Body of pancreas (tissue), 4 donors: ENCODE measurements at regions not wholly inside any gene's neighbourhood (a gene's known extent, or its start where the extent isn't known, plus 50 kb on each side); places are given as distances from the start of the nearest gene placed in this dataset.

Experiments used
- ATAC-seq: fragments of 150-250 bp; one replicate; pipeline ENCODE4 v1.9.1; 2016
- DNase-seq, 4 donors: peaks; one replicate each; pipeline ENCODE4 v3.0.0-alpha.2; 2019
- H3K27ac ChIP-seq, 4 donors: fragments of 200-600 bp; sonication (generic); 1 replicate in 3 of 4; 2 replicates in 1 of 4; pipeline versions ENCODE4 v1.5.1 to v1.6.1; 2016 to 2019; ENCODE audit warnings: mild to moderate bottlenecking in 1 of 4, mixed read lengths in 1 of 4, moderate library complexity in 1 of 4
- H3K27me3 ChIP-seq, 2 donors: fragments of 200-600 bp; sonication (generic); one replicate each; pipeline ENCODE4 v1.6.0; 2016; ENCODE audit warnings: mild to moderate bottlenecking in 1 of 2
- H3K36me3 ChIP-seq, 2 donors: fragments of 200-600 bp; sonication (generic); replicated peaks in 1 of 2; 2 replicates each; pipeline ENCODE4 v1.5.1; 2016; ENCODE audit warnings: low read depth in 2 of 2; ENCODE audit not compliant: insufficient read depth in 1 of 2
- H3K4me1 ChIP-seq: fragments of 200-600 bp; sonication (generic); one replicate; pipeline ENCODE4 v1.6.0; 2016
- H3K4me3 ChIP-seq, 2 donors: fragments of 200-600 bp; sonication (generic); 1 replicate in 1 of 2; 2 replicates in 1 of 2; pipeline ENCODE4 v1.5.1; 2016 to 2019
- H3K9me3 ChIP-seq, 3 donors: fragments of 200-600 bp; sonication (generic); 1 replicate in 2 of 3; 2 replicates in 1 of 3; pipeline ENCODE4 v1.5.1; 2016
- CTCF ChIP-seq, 7 experiments: fragments of 450-650 bp in 4 of 7; fragments of 200-600 bp in 3 of 7; sonication (generic) in 3 of 7; IDR thresholded peaks; one replicate each; pipeline ENCODE4 v1.5.1; 2016 to 2019; ENCODE audit warnings: antibody characterized with exemption in 7 of 7
- POLR2A ChIP-seq, 3 donors: fragments of 450-650 bp; IDR thresholded peaks; one replicate each; pipeline ENCODE4 v1.6.1; 2016; ENCODE audit warnings: antibody characterized with exemption in 3 of 3, mild to moderate bottlenecking in 2 of 3
- WGBS, 2 donors: methylation state at CpG; one replicate each; pipeline ENCODE4 v1.1.5; 2017; 5-methylcytosine and 5-hydroxymethylcytosine counted together
- intact Hi-C: fragments of 100-400 bp; cut with DNase I; formaldehyde crosslinking; loops from one replicate; pipeline ENCODE4 v1.15.1; 2023

GRCh38 chrX:122579526-122579925, 604.6 kb upstream of the GRIA3 start:
- no peaks in the 10 kb centered on the region for H3K9me3 ChIP-seq
- no peak for DNase-seq
- no peaks in the 10 kb centered on the region for H3K27me3 ChIP-seq
- ATAC-seq = no peak
- H3K4me1 ChIP-seq = no peaks in the 10 kb centered on the region
- H3K27ac ChIP-seq = no peak overlapping the region
- intact Hi-C loops = no loop called here
- H3K36me3 ChIP-seq = no peaks in the 10 kb centered on the region
- TF ChIP-seq CTCF (IDR thresholded peaks at IDR 0.05) (no peak), POLR2A (IDR thresholded peaks at IDR 0.05) (no peak)
- H3K4me3 ChIP-seq = no peak overlapping the region
- 76 to 81% methylated on average over 2 of the region's 2 CpGs for WGBS, 2 donors

GRCh38 chrX:122582280-122582974, 601.7 kb upstream of the GRIA3 start:
- no peak for ATAC-seq
- Histone ChIP-seq H3K36me3 (no peaks in the 10 kb centered on the region), H3K9me3 (no peaks in the 10 kb centered on the region), H3K27ac (no peak overlapping the region), H3K27me3 (no peaks in the 10 kb centered on the region), H3K4me1 (no peaks in the 10 kb centered on the region), H3K4me3 (no peak overlapping the region)
- DNase-seq = no peak
- no peak for TF ChIP-seq CTCF (IDR thresholded peaks at IDR 0.05)
- intact Hi-C loops = no loop called here
- 57 to 69% methylated on average over 4 of the region's 4 CpGs for WGBS, 2 donors

GRCh38 chrX:122582975-122583305, 601.1 kb upstream of the GRIA3 start:
- H3K4me1 ChIP-seq = no peaks in the 10 kb centered on the region
- TF ChIP-seq POLR2A (IDR thresholded peaks at IDR 0.05) (no peak), CTCF (IDR thresholded peaks at IDR 0.05) (no peak)
- no peak overlapping the region for H3K27ac ChIP-seq
- ATAC-seq = no peak
- H3K27me3 ChIP-seq = no peaks in the 10 kb centered on the region
- no peak for DNase-seq
- H3K36me3 ChIP-seq = no peaks in the 10 kb centered on the region
- intact Hi-C loops = no loop called here
- H3K4me3 ChIP-seq = no peak overlapping the region
- H3K9me3 ChIP-seq = no peaks in the 10 kb centered on the region

- H3K36me3 ChIP-seq = no peaks in the 10 kb centered on the region
- ATAC-seq (no peak), DNase-seq (no peak)
- H3K9me3 ChIP-seq = no peaks in the 10 kb centered on the region
- H3K4me1 ChIP-seq = no peaks in the 10 kb centered on the region
- no peak overlapping the region for H3K4me3 ChIP-seq
- H3K27ac ChIP-seq = no peak overlapping the region
- intact Hi-C loops = no loop called here
- H3K27me3 ChIP-seq = no peaks in the 10 kb centered on the region
- 42 to 44% methylated on average over 3 of the region's 3 CpGs for WGBS, 2 donors
- TF ChIP-seq CTCF (IDR thresholded peaks at IDR 0.05) (no peak), POLR2A (IDR thresholded peaks at IDR 0.05) (no peak)
These were observed 600.5 kb upstream of the GRIA3 start for GRCh38 chrX:122583551-122583950.

- Histone ChIP-seq H3K27ac (no peak overlapping the region), H3K9me3 (no peaks in the 10 kb centered on the region), H3K36me3 (no peaks in the 10 kb centered on the region), H3K27me3 (no peaks in the 10 kb centered on the region), H3K4me3 (no peak overlapping the region), H3K4me1 (no peaks in the 10 kb centered on the region)
- no peak for TF ChIP-seq CTCF (IDR thresholded peaks at IDR 0.05)
- no peak for TF ChIP-seq POLR2A (IDR thresholded peaks at IDR 0.05)
- DNase-seq = no peak
- 19 to 25% methylated on average over 2 of the region's 2 CpGs for WGBS, 2 donors
- intact Hi-C loops = no loop called here
- no peak for ATAC-seq
These were observed 599.1 kb upstream of the GRIA3 start for GRCh38 chrX:122584981-122585380.
